LNCaP clone FGC (cell line): ENCODE measurements at regions not wholly inside any gene's neighbourhood (a gene's known extent, or its start where the extent isn't known, plus 50 kb on each side); places are given as distances from the start of the nearest gene placed in this dataset.

ENCODE experiments used
- DNase-seq: peaks from one replicate; pipeline ENCODE4 v3.0.0-alpha.2; 2011; ENCODE audit warnings: low read depth
- H3K4me3 ChIP-seq: 2 replicates; pipeline ENCODE4 v1.5.1; 2011; ENCODE audit warnings: mild to moderate bottlenecking, low read depth, low read length, control low read depth
- TF ChIP-seq, protein P1 (sequence below): IDR thresholded peaks from 2 replicates; pipeline ENCODE4 v1.5.1; 2012; ENCODE audit warnings: mild to moderate bottlenecking; ENCODE audit not compliant: control insufficient read depth, insufficient read depth; ENCODE audit errors: extremely low read depth

DNA sequence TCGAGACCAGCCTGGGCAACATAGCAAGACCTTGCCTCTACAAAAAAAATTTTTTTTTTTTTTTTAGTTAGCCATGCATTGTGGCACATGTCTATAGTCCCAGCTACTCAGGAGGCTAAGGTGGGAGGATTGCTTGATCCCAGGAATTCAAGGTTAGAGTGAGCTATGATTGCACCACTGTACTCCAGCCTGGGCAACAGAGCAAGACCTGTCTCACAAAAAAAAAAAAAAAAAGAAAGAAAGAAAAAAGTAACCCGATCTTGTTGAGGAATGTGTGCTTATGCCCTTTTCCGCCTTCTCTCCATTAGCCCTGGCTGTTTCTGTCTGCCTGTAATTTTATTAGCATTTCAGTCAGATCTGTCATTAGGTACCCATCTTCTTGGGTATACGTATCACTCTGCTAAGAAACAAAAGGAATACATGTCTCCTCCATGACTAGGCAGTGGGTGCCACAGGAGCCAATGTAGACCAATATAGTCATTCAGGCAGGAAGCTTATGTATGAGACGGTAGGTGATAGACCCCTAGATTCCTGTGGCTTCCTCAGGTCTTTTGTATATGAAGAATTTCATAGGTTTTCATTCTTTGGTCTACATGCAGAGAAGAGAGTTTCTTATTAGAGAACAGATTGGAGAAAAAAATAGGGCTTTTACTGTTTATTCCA, 59.6 kb upstream of the NPAS1 start:
- no peak overlapping the region for H3K4me3 ChIP-seq
- DNase-seq, result no peak
- TF ChIP-seq, protein P1, sequence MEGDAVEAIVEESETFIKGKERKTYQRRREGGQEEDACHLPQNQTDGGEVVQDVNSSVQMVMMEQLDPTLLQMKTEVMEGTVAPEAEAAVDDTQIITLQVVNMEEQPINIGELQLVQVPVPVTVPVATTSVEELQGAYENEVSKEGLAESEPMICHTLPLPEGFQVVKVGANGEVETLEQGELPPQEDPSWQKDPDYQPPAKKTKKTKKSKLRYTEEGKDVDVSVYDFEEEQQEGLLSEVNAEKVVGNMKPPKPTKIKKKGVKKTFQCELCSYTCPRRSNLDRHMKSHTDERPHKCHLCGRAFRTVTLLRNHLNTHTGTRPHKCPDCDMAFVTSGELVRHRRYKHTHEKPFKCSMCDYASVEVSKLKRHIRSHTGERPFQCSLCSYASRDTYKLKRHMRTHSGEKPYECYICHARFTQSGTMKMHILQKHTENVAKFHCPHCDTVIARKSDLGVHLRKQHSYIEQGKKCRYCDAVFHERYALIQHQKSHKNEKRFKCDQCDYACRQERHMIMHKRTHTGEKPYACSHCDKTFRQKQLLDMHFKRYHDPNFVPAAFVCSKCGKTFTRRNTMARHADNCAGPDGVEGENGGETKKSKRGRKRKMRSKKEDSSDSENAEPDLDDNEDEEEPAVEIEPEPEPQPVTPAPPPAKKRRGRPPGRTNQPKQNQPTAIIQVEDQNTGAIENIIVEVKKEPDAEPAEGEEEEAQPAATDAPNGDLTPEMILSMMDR, result no peak

DNA sequence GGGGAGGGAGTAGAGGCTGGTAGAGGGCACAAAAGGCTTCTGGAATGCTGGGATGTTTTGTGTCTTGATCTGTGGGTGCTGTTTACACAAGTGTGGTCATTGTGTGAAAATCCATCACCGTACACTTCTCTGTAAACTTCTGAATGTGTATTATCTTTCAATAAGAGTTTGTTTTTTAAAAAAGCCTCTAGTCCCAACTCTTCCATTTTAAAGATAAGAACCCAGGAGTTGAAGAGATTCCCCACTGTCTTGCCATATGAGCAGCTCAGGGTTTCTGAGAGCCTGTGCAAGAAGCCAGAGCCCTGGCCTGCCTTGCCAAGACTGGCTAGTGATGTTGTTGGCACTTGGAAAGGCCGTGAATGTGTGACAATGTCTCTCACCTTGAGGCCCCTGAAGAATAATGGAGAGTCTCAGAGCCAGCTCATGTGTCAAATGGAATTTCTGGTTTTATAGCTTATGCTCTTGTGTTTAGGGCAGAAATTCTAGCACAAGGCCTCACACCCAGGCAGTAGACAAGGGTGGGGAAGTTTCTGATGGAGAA, 57.5 kb upstream of the NPAS1 start:
- H3K4me3 ChIP-seq, result no peak overlapping the region
- no peak for DNase-seq
- TF ChIP-seq, protein P1, result no peak

DNA sequence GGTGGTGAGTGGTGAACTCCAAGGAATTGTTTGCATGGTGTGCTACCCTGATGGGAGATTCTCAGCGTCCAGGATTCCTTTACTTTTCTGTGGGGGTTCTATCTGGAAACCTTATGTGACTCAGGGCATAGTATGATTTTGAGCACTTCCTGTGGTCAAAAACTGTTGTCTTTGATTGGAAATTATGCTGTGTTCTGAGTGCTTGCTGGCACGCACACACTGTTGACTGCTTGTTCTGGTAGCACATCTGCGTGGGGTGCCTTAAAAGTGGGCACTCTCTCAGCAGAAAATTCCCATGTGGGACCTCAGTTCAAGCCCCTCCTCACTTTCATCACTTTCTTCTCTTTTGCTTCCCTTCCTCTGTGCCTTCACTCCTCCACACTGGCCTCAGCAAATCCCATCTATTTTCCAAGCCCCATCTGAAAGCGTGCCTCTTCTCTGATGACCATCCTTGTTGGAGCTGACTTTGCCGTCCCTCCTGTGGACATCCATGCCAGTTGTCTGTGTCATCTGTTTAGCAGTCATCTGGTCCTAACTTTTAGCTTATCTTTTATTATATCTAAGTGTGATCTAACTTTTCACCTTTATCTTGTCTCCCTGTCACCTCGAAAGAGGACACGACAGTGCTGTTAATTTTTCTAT, 56.4 kb upstream of the NPAS1 start:
- TF ChIP-seq, protein P1, result no peak
- no peak overlapping the region for H3K4me3 ChIP-seq
- no peak for DNase-seq

DNA sequence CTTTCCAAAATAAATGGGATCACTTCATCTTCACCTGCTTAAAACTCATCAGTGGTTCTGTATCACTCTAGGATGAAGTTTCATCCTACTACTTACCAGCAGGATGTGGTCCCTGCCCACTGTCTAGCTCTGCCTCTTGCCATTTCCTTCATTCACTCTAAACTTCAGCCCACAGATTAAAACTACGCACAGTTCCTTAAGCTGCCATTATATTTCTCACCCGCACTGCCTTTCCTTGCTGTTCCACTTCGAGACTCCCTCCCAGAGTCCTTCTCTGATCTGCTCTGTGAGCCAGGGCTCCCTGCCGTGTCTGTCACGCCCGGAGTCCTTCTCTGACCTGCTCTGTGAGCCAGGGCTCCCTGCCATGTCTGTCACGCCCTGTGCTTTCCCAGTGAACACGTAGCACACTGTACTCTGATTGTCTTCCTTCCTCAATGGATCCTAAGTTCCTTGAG, 52.0 kb upstream of the NPAS1 start:
- no peak overlapping the region for H3K4me3 ChIP-seq
- DNase-seq, result peak; percentile 49
- TF ChIP-seq, protein P1, result no peak
